SK-N-SH (cell line): ENCODE measurements at regions not wholly inside any gene's neighbourhood (a gene's known extent, or its start where the extent isn't known, plus 50 kb on each side); places are given as distances from the start of the nearest gene placed in this dataset.

Experiments used
- EP300 ChIP-seq, 2 experiments: IDR thresholded peaks; 2 replicates each; pipeline versions ENCODE4 v1.4.0 to v1.6.1; 2012; ENCODE audit warnings: borderline replicate concordance in 1 of 2, low read depth in 1 of 2, low read length in 1 of 2
- EZH2phosphoT487 ChIP-seq: fragments of 200-600 bp; sonication (generic); IDR thresholded peaks from 2 replicates; pipeline ENCODE4 v1.6.1; 2017; ENCODE audit warnings: low read depth, mixed run types, mild to moderate bottlenecking, antibody characterized with exemption, moderate library complexity, borderline replicate concordance
- FOXM1 ChIP-seq: IDR thresholded peaks from 2 replicates; pipeline ENCODE4 v1.4.0; 2012; ENCODE audit warnings: low read depth, mild to moderate bottlenecking
- NRF1 ChIP-seq: IDR thresholded peaks from 2 replicates; pipeline ENCODE4 v1.6.1; 2012; ENCODE audit warnings: low read depth, mild to moderate bottlenecking, low read length
- POLR2AphosphoS5 ChIP-seq: IDR thresholded peaks from 2 replicates; pipeline ENCODE4 v1.6.1; 2012; ENCODE audit warnings: low read depth, low read length
- RCOR1 ChIP-seq: fragments of 150-350 bp; IDR thresholded peaks from 2 replicates; pipeline ENCODE4 v1.6.1; 2017; ENCODE audit warnings: antibody characterized with exemption, low read length
- RFX5 ChIP-seq: IDR thresholded peaks from 2 replicates; pipeline ENCODE4 v1.6.1; 2012; ENCODE audit warnings: mild to moderate bottlenecking, improper control_type of control experiment, low read length
- RXRA ChIP-seq: IDR thresholded peaks from 2 replicates; pipeline ENCODE4 v1.4.0; 2012; ENCODE audit warnings: low read depth, mild to moderate bottlenecking, borderline replicate concordance
- TCF12 ChIP-seq: IDR thresholded peaks from 2 replicates; pipeline ENCODE4 v1.4.0; 2012
- TF ChIP-seq, protein P1 (sequence below): fragments of 200-600 bp; sonication (generic); IDR thresholded peaks from 2 replicates; pipeline ENCODE4 v1.6.1; 2017; ENCODE audit warnings: antibody characterized with exemption, mild to moderate bottlenecking, moderate library complexity
- TF ChIP-seq, protein P2 (sequence below): IDR thresholded peaks from 2 replicates; pipeline ENCODE4 v1.4.0; 2012; ENCODE audit warnings: low read depth, borderline replicate concordance

DNA sequence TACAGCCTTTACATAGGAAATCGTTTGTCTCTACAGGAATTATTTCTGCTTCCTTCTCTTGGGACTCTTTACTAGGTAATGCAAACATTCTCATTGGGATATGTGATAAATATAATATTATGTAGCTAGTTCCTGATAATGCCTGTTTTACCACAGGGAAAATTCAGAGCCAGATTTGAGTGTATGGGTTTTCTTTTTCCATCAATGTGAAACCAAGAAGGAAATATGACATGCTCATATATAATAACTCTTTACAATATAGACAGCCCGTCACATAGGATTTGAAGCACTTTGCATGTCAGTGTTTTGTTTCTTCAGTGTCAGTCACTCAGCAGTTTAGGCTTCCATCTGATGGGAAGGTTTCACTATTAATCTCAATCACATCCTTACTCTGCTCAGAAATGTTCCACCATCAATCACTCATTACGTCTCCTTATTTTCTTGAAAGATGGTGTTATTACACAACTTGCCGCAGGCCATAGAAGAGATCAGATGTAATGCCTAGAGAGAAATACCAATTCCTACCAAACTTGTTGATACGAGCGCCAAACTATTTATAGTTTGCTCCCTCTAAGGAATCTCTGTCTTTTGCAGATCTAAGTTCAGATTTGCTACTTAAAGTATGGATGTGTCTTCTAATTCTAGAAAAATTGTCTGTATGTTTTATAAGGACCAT lies 314.8 kb downstream of the DIPK2A start:
- TF ChIP-seq POLR2AphosphoS5 (no peak), TCF12 (no peak), RFX5 (no peak), RCOR1 (no peak), RXRA (no peak), FOXM1 (no peak), EP300 (IDR thresholded peaks at IDR 0.05; ENCODE audit: borderline replicate concordance in 1 of 2, low read depth in 1 of 2, low read length in 1 of 2) (no peak), NRF1 (no peak), EZH2phosphoT487 (no peak)
- TF ChIP-seq, protein P1, sequence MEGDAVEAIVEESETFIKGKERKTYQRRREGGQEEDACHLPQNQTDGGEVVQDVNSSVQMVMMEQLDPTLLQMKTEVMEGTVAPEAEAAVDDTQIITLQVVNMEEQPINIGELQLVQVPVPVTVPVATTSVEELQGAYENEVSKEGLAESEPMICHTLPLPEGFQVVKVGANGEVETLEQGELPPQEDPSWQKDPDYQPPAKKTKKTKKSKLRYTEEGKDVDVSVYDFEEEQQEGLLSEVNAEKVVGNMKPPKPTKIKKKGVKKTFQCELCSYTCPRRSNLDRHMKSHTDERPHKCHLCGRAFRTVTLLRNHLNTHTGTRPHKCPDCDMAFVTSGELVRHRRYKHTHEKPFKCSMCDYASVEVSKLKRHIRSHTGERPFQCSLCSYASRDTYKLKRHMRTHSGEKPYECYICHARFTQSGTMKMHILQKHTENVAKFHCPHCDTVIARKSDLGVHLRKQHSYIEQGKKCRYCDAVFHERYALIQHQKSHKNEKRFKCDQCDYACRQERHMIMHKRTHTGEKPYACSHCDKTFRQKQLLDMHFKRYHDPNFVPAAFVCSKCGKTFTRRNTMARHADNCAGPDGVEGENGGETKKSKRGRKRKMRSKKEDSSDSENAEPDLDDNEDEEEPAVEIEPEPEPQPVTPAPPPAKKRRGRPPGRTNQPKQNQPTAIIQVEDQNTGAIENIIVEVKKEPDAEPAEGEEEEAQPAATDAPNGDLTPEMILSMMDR, result no peak
- TF ChIP-seq, protein P2, sequence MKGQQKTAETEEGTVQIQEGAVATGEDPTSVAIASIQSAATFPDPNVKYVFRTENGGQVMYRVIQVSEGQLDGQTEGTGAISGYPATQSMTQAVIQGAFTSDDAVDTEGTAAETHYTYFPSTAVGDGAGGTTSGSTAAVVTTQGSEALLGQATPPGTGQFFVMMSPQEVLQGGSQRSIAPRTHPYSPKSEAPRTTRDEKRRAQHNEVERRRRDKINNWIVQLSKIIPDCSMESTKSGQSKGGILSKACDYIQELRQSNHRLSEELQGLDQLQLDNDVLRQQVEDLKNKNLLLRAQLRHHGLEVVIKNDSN, result no peak
